ENCODE measurements at regions not wholly inside any gene's neighbourhood (a gene's known extent, or its start where the extent isn't known, plus 50 kb on each side); places are given as distances from the start of the nearest gene placed in this dataset.

- TF ChIP-seq, protein P1, sequence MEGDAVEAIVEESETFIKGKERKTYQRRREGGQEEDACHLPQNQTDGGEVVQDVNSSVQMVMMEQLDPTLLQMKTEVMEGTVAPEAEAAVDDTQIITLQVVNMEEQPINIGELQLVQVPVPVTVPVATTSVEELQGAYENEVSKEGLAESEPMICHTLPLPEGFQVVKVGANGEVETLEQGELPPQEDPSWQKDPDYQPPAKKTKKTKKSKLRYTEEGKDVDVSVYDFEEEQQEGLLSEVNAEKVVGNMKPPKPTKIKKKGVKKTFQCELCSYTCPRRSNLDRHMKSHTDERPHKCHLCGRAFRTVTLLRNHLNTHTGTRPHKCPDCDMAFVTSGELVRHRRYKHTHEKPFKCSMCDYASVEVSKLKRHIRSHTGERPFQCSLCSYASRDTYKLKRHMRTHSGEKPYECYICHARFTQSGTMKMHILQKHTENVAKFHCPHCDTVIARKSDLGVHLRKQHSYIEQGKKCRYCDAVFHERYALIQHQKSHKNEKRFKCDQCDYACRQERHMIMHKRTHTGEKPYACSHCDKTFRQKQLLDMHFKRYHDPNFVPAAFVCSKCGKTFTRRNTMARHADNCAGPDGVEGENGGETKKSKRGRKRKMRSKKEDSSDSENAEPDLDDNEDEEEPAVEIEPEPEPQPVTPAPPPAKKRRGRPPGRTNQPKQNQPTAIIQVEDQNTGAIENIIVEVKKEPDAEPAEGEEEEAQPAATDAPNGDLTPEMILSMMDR (IDR thresholded peaks at IDR 0.05) = no peak
- TF ChIP-seq POLR2A (IDR thresholded peaks at IDR 0.05) = no peak
Observed at GRCh38 chr16:50889746-50890145, 147.9 kb downstream of the CYLD start.

All from heart left ventricle (tissue), 13 donors.